Calu3 (cell line): ENCODE measurements at regions not wholly inside any gene's neighbourhood (a gene's known extent, or its start where the extent isn't known, plus 50 kb on each side); places are given as distances from the start of the nearest gene placed in this dataset.

Source experiments
- BruUV-seq: library from RNA; stranded (reverse); fragments of 400-500 nt; replicated peaks from 2 replicates; lab custom pipeline; 2021; lab: Mats Ljungman, UMichigan
- CTCF ChIA-PET: fragments of 300-600 bp; sonication (Branson Sonifier 250); formaldehyde crosslinking; loops from one replicate; lab custom pipeline; 2022; ENCODE audit warnings: antibody characterized with exemption; lab: Charles Lee
- DNase-seq: peaks from one replicate; pipeline ENCODE4 v3.0.0; 2022
- H3K27ac Mint-ChIP-seq: one replicate; pipeline ENCODE4 v1.8.0; 2022; ENCODE audit warnings: mixed read lengths; ENCODE audit not compliant: unreplicated experiment
- H3K27me3 Mint-ChIP-seq: one replicate; pipeline ENCODE4 v1.8.0; 2022; ENCODE audit warnings: mixed read lengths; ENCODE audit not compliant: unreplicated experiment
- H3K36me3 Mint-ChIP-seq: one replicate; pipeline ENCODE4 v1.8.0; 2022; ENCODE audit warnings: mild to moderate bottlenecking, moderate library complexity, mixed read lengths; ENCODE audit not compliant: insufficient read depth, unreplicated experiment
- H3K4me1 Mint-ChIP-seq: one replicate; pipeline ENCODE4 v1.8.0; 2022; ENCODE audit warnings: mild to moderate bottlenecking, low read depth, mixed read lengths; ENCODE audit not compliant: unreplicated experiment
- H3K4me3 Mint-ChIP-seq: one replicate; pipeline ENCODE4 v1.8.0; 2022; ENCODE audit warnings: mild to moderate bottlenecking, low read depth, moderate library complexity, mixed read lengths; ENCODE audit not compliant: unreplicated experiment
- H3K9me3 Mint-ChIP-seq: one replicate; pipeline ENCODE4 v1.8.0; 2022; ENCODE audit warnings: low read depth, mixed read lengths; ENCODE audit not compliant: unreplicated experiment
- CTCF ChIP-seq: fragments of 200-600 bp; IDR thresholded peaks from one replicate; pipeline ENCODE4 v1.8.0; 2022; ENCODE audit warnings: antibody characterized with exemption; ENCODE audit not compliant: unreplicated experiment
- intact Hi-C: fragments of 100-400 bp; cut with micrococcal nuclease; formaldehyde crosslinking; loops from one replicate; pipeline ENCODE4 v1.10.0; 2022; ENCODE audit not compliant: unreplicated experiment

DNA sequence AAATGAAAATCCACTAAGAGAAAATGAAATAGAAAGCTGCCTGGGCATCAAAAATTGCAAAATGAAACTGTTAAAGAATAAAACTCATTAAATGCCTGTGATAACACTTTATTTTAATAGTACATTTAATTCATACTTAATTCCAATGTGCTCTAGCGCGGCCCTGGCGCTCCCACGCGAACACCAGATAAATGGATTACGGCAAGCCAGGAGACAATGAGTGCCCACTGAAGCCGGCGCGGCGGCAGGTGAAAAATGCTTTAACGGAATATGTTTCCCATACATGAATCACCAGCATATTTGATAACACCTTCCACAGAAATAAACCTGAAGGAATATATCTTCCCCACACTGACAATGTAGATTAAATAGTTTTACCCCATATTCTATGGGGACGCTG, 245.5 kb downstream of the RBFOX3 start:
- no peak for TF ChIP-seq CTCF
- no peaks in the 10 kb centered on the region for H3K4me1 Mint-ChIP-seq

GRCh38 chr17:79364315-79365094, 246.3 kb downstream of the RBFOX3 start:
- Mint-ChIP-seq H3K27ac (no peak overlapping the region), H3K4me1 (no peaks in the 10 kb centered on the region), H3K4me3 (no peak overlapping the region), H3K9me3 (no peaks in the 10 kb centered on the region), H3K36me3 (no peaks in the 10 kb centered on the region), H3K27me3 (peaks cover 100% of the 10 kb centered on the region)
- BruUV-seq, result no TSS peak
- intact Hi-C loops, result no loop called here
- no peak for DNase-seq
- no peak for TF ChIP-seq CTCF
- CTCF ChIA-PET, result no interaction called here

More for the DNA sequence above, 245.5 kb downstream of the RBFOX3 start:
- no peak for DNase-seq
- H3K27me3 Mint-ChIP-seq, result peaks cover 100% of the 10 kb centered on the region
- H3K27ac Mint-ChIP-seq, result no peak overlapping the region
- intact Hi-C loops, result no loop called here
- no peaks in the 10 kb centered on the region for H3K9me3 Mint-ChIP-seq
- H3K36me3 Mint-ChIP-seq, result no peaks in the 10 kb centered on the region
- CTCF ChIA-PET, result no interaction called here
- BruUV-seq, result no TSS peak
- no peak overlapping the region for H3K4me3 Mint-ChIP-seq

DNA sequence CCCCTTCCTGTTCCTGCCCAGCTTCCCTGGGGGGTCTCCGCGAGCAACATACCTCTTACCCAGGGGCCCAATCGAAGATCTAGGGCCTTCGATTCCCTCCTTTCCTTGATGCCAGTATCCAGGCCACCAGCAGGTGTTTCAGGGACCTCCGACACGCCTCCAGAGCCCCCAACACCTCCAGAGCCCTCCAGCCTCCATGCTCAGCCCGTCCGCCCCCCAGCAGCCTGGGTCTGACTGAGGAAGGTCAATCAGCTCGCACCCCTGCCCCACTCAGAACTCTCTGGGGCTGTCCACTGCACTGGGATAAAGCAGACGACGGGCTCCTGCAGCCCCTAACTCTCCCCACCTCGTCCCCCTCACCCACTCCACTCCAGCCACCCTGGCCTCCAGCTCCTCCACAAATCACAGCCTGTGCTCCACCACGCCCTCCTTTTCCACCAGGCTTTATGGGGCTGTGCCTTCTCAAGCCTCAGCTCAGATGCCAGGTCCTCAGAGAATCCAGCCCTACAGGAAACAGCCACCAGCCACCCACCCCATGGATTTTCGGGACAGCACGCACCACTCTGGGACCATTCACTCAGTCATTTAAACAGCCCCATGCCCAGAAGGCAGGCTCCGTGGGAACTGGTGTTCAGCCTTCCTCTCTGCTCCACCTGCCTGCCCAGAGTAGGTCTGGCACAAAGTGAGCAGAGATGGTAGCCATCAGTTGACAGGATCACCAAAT, 247.1 kb downstream of the RBFOX3 start:
- Mint-ChIP-seq H3K9me3 (no peaks in the 10 kb centered on the region), H3K27me3 (peaks cover 100% of the 10 kb centered on the region), H3K4me1 (no peaks in the 10 kb centered on the region), H3K27ac (no peak overlapping the region), H3K36me3 (no peaks in the 10 kb centered on the region), H3K4me3 (no peak overlapping the region)
- intact Hi-C loops, result no loop called here
- CTCF ChIA-PET, result no interaction called here
- BruUV-seq, result no TSS peak
- no peak for TF ChIP-seq CTCF
- DNase-seq, result no peak

DNA sequence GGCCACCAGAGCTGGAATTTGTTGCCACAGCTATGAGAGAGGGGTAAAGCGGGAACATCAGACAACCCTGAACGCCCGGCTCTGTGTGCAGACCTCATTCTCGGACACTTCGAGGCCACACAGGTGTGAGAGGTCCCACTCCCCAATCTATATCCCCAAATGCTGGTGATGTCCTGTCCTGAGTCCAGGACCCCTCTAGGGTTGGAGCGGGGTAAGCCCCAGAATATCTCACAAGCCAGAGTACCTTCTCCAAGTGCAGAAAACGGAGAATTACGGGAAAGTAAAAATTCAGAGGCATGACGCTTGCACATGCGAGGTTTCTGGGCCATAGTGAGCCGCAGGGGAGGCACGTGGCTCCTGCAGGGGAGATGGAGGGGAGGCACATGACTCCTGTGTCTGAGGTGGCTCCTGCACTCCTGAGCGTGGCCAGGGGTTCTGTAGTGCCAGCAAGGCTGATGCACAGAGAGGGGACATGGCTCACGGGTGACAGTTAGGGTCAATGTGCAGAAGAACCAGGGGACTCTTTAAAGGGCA, 248.0 kb downstream of the RBFOX3 start:
- H3K9me3 Mint-ChIP-seq, result no peaks in the 10 kb centered on the region
- no peak for DNase-seq
- peaks cover 100% of the 10 kb centered on the region for H3K27me3 Mint-ChIP-seq
- no peaks in the 10 kb centered on the region for H3K4me1 Mint-ChIP-seq
- CTCF ChIA-PET, result no interaction called here
- intact Hi-C loops, result no loop called here
- H3K4me3 Mint-ChIP-seq, result no peak overlapping the region
- no peaks in the 10 kb centered on the region for H3K36me3 Mint-ChIP-seq
- no peak for TF ChIP-seq CTCF
- BruUV-seq, result no TSS peak
- H3K27ac Mint-ChIP-seq, result no peak overlapping the region
